Trophoblast cell (in vitro differentiated cells and primary cell): ENCODE measurements at regions not wholly inside any gene's neighbourhood (a gene's known extent, or its start where the extent isn't known, plus 50 kb on each side); places are given as distances from the start of the nearest gene placed in this dataset.
A peak's percentile ranks its signal among the peaks of the same experiment; 100 is the strongest.

Experiments used
- DNase-seq, 2 donors: peaks; one replicate each; pipeline ENCODE4 v3.0.0-alpha.2; 2016
- H2AFZ ChIP-seq: 2 replicates; pipeline ENCODE4 v1.6.1; 2013; ENCODE audit warnings: low read length, moderate library complexity, mild to moderate bottlenecking; ENCODE audit not compliant: insufficient read depth, poor library complexity
- H2AK5ac ChIP-seq: 2 replicates; pipeline ENCODE4 v1.6.1; 2013; ENCODE audit warnings: mild to moderate bottlenecking, low read length
- H2BK120ac ChIP-seq: 2 replicates; pipeline ENCODE4 v1.6.1; 2013; ENCODE audit warnings: low read length, mild to moderate bottlenecking, moderate library complexity; ENCODE audit not compliant: insufficient read depth, poor library complexity
- H2BK12ac ChIP-seq: 2 replicates; pipeline ENCODE4 v1.6.1; 2013; ENCODE audit warnings: mild to moderate bottlenecking, low read length, moderate library complexity
- H2BK5ac ChIP-seq: 2 replicates; pipeline ENCODE4 v1.6.1; 2013; ENCODE audit warnings: low read length, low read depth, moderate library complexity, mild to moderate bottlenecking; ENCODE audit not compliant: poor library complexity
- H3K14ac ChIP-seq: 2 replicates; pipeline ENCODE4 v1.6.1; 2013; ENCODE audit warnings: mild to moderate bottlenecking, low read length
- H3K18ac ChIP-seq: 2 replicates; pipeline ENCODE4 v1.6.1; 2013; ENCODE audit warnings: mild to moderate bottlenecking, low read length
- H3K23ac ChIP-seq: 2 replicates; pipeline ENCODE4 v1.6.1; 2013; ENCODE audit warnings: low read length
- H3K27ac ChIP-seq: 2 replicates; pipeline ENCODE4 v1.5.1; 2013; ENCODE audit warnings: low read depth, mild to moderate bottlenecking, inconsistent platforms, low read length, moderate library complexity
- H3K27me3 ChIP-seq: 2 replicates; pipeline ENCODE4 v1.6.1; 2013; ENCODE audit warnings: inconsistent platforms, mild to moderate bottlenecking, low read length, moderate library complexity; ENCODE audit not compliant: insufficient read depth
- H3K36me3 ChIP-seq, 2 experiments: 1 replicate in 1 of 2; 2 replicates in 1 of 2; pipeline ENCODE4 v1.6.1; 2013; ENCODE audit warnings: low read length in 2 of 2, mild to moderate bottlenecking in 2 of 2, moderate library complexity in 1 of 2; ENCODE audit not compliant: insufficient read depth in 2 of 2, control insufficient read depth in 1 of 2
- H3K4ac ChIP-seq: 2 replicates; pipeline ENCODE4 v1.6.1; 2013; ENCODE audit warnings: low read depth, mild to moderate bottlenecking, low read length, moderate library complexity
- H3K4me1 ChIP-seq, 2 experiments: 1 replicate in 1 of 2; 2 replicates in 1 of 2; pipeline ENCODE4 v1.6.1; 2013; ENCODE audit warnings: low read length in 2 of 2, mild to moderate bottlenecking in 2 of 2, moderate library complexity in 1 of 2; ENCODE audit not compliant: insufficient read depth in 2 of 2, control insufficient read depth in 1 of 2
- H3K4me2 ChIP-seq: 2 replicates; pipeline ENCODE4 v1.6.1; 2013; ENCODE audit warnings: inconsistent platforms, mild to moderate bottlenecking, low read length, moderate library complexity
- H3K4me3 ChIP-seq: 2 replicates; pipeline ENCODE4 v1.5.1; 2013; ENCODE audit warnings: mild to moderate bottlenecking, low read depth, low read length, inconsistent platforms
- H3K79me1 ChIP-seq: one replicate; pipeline ENCODE4 v1.6.1; 2013; ENCODE audit warnings: low read length
- H3K79me2 ChIP-seq: 2 replicates; pipeline ENCODE4 v1.6.1; 2013; ENCODE audit warnings: low read length, mild to moderate bottlenecking; ENCODE audit not compliant: control insufficient read depth, insufficient read depth, poor library complexity
- H3K9ac ChIP-seq: 2 replicates; pipeline ENCODE4 v1.6.1; 2013; ENCODE audit warnings: mild to moderate bottlenecking, low read length
- H3K9me3 ChIP-seq: 2 replicates; pipeline ENCODE4 v1.6.1; 2013; ENCODE audit warnings: low read depth, mild to moderate bottlenecking, control low read depth, inconsistent platforms, low read length; ENCODE audit not compliant: insufficient read depth
- H4K12ac ChIP-seq: 2 replicates; pipeline ENCODE4 v1.6.1; 2013; ENCODE audit warnings: low read depth, mild to moderate bottlenecking, low read length, moderate library complexity
- H4K8ac ChIP-seq: 2 replicates; pipeline ENCODE4 v1.6.1; 2013; ENCODE audit warnings: low read depth, mild to moderate bottlenecking, low read length, moderate library complexity
- H4K91ac ChIP-seq: one replicate; pipeline ENCODE4 v1.6.1; 2013; ENCODE audit warnings: low read depth, mild to moderate bottlenecking, low read length, moderate library complexity
- WGBS: extraction: QIAGEN DNeasy Blood & Tissue Kit; methylation state at CpG from one replicate; pipeline ENCODE4 v1.1.7; 2013; ENCODE audit warnings: missing lambda C conversion rate; ENCODE audit not compliant: insufficient read length, insufficient coverage; ENCODE audit errors: extremely low coverage; 5-methylcytosine and 5-hydroxymethylcytosine counted together

GRCh38 chr5:54671111-54671531, 153.6 kb downstream of the SNX18 start:
- Histone ChIP-seq H3K9me3 (no peaks in the 10 kb centered on the region), H3K14ac (no peak overlapping the region), H3K79me1 (no peaks in the 10 kb centered on the region), H2BK5ac (no peak overlapping the region), H4K91ac (no peak overlapping the region), H2BK120ac (no peak overlapping the region), H3K79me2 (no peaks in the 10 kb centered on the region), H3K36me3 (no peaks in the 10 kb centered on the region), H3K27ac (no peak overlapping the region), H3K4me1 (no peaks in the 10 kb centered on the region), H3K18ac (no peak overlapping the region), H3K4me2 (no peak overlapping the region), H2BK12ac (no peak overlapping the region), H3K4ac (no peak overlapping the region), H3K4me3 (no peak overlapping the region), H2AK5ac (no peak overlapping the region), H3K27me3 (no peaks in the 10 kb centered on the region), H3K23ac (no peak overlapping the region), H4K8ac (no peak overlapping the region), H3K9ac (no peak overlapping the region), H4K12ac (no peak overlapping the region), H2AFZ (no peak overlapping the region)
- DNase-seq = peak; percentile 65 to 88
- WGBS = no CpG with 5 or more reads among the region's 4 CpGs

GRCh38 chr5:54670281-54670680, 152.7 kb downstream of the SNX18 start:
- Histone ChIP-seq H2BK120ac (no peak overlapping the region), H3K4me1 (no peaks in the 10 kb centered on the region), H2BK12ac (no peak overlapping the region), H3K4ac (no peak overlapping the region), H3K9ac (no peak overlapping the region), H3K18ac (no peak overlapping the region), H2AFZ (no peak overlapping the region), H3K36me3 (no peaks in the 10 kb centered on the region), H2AK5ac (no peak overlapping the region), H4K8ac (no peak overlapping the region), H4K91ac (no peak overlapping the region), H3K4me2 (no peak overlapping the region), H4K12ac (no peak overlapping the region), H3K79me1 (no peaks in the 10 kb centered on the region), H3K14ac (no peak overlapping the region), H3K27ac (no peak overlapping the region), H3K27me3 (no peaks in the 10 kb centered on the region), H3K23ac (no peak overlapping the region), H2BK5ac (no peak overlapping the region), H3K4me3 (no peak overlapping the region), H3K9me3 (no peaks in the 10 kb centered on the region), H3K79me2 (no peaks in the 10 kb centered on the region)
- DNase-seq = no peak

GRCh38 chr5:54669845-54670244, 152.3 kb downstream of the SNX18 start:
- H3K4ac ChIP-seq = no peak overlapping the region
- no peak overlapping the region for H4K91ac ChIP-seq
- H3K79me1 ChIP-seq = no peaks in the 10 kb centered on the region
- H3K27ac ChIP-seq = no peak overlapping the region
- H4K8ac ChIP-seq = no peak overlapping the region
- no peak overlapping the region for H3K18ac ChIP-seq
- no peaks in the 10 kb centered on the region for H3K27me3 ChIP-seq
- no peak for DNase-seq
- H2BK12ac ChIP-seq = no peak overlapping the region
- no peak overlapping the region for H2BK120ac ChIP-seq
- no peaks in the 10 kb centered on the region for H3K9me3 ChIP-seq
- no peaks in the 10 kb centered on the region for H3K4me1 ChIP-seq
- H3K79me2 ChIP-seq = no peaks in the 10 kb centered on the region
- no peak overlapping the region for H3K14ac ChIP-seq
- no CpG with 5 or more reads among the region's 1 CpG for WGBS
- no peaks in the 10 kb centered on the region for H3K36me3 ChIP-seq
- no peak overlapping the region for H2AK5ac ChIP-seq
- H3K23ac ChIP-seq = no peak overlapping the region
- H3K4me3 ChIP-seq = no peak overlapping the region
- H4K12ac ChIP-seq = no peak overlapping the region
- no peak overlapping the region for H2BK5ac ChIP-seq
- no peak overlapping the region for H2AFZ ChIP-seq
- no peak overlapping the region for H3K9ac ChIP-seq
- no peak overlapping the region for H3K4me2 ChIP-seq

- DNase-seq = no peak
- Histone ChIP-seq H3K4me3 (no peak overlapping the region), H3K9me3 (no peaks in the 10 kb centered on the region), H3K27ac (no peak overlapping the region), H2AK5ac (no peak overlapping the region), H3K18ac (no peak overlapping the region), H3K9ac (no peak overlapping the region), H3K4ac (no peak overlapping the region), H4K12ac (no peak overlapping the region), H3K79me2 (no peaks in the 10 kb centered on the region), H2BK12ac (no peak overlapping the region), H2BK120ac (no peak overlapping the region), H3K14ac (no peak overlapping the region), H3K36me3 (no peaks in the 10 kb centered on the region), H3K79me1 (no peaks in the 10 kb centered on the region), H3K27me3 (no peaks in the 10 kb centered on the region), H3K23ac (no peak overlapping the region), H2AFZ (no peak overlapping the region), H4K91ac (no peak overlapping the region), H3K4me2 (no peak overlapping the region), H2BK5ac (no peak overlapping the region), H3K4me1 (no peaks in the 10 kb centered on the region), H4K8ac (no peak overlapping the region)
- no CpG with 5 or more reads among the region's 1 CpG for WGBS
Observed at GRCh38 chr5:54669285-54669684, 151.7 kb downstream of the SNX18 start.
